Adrenal gland (tissue), 5 donors: ENCODE measurements at regions not wholly inside any gene's neighbourhood (a gene's known extent, or its start where the extent isn't known, plus 50 kb on each side); places are given as distances from the start of the nearest gene placed in this dataset.

Experiments used
- POLR2A ChIP-seq, 2 donors: fragments of 450-650 bp; IDR thresholded peaks; one replicate each; pipeline ENCODE4 v1.6.1; 2017; ENCODE audit warnings: antibody characterized with exemption in 2 of 2, mild to moderate bottlenecking in 2 of 2, moderate library complexity in 1 of 2
- TF ChIP-seq, protein P1 (sequence below), 6 experiments: fragments of 450-650 bp in 4 of 6; fragments of 200-600 bp in 2 of 6; sonication (generic) in 1 of 6; IDR thresholded peaks; 1 replicate in 5 of 6; 2 replicates in 1 of 6; pipeline versions ENCODE4 v1.5.1 to v1.8.0; 2016 to 2021; ENCODE audit warnings: antibody characterized with exemption in 6 of 6, mild to moderate bottlenecking in 2 of 6, moderate library complexity in 1 of 6
- donor health status: DM: no; HTN: no; CAD: no.

DNA sequence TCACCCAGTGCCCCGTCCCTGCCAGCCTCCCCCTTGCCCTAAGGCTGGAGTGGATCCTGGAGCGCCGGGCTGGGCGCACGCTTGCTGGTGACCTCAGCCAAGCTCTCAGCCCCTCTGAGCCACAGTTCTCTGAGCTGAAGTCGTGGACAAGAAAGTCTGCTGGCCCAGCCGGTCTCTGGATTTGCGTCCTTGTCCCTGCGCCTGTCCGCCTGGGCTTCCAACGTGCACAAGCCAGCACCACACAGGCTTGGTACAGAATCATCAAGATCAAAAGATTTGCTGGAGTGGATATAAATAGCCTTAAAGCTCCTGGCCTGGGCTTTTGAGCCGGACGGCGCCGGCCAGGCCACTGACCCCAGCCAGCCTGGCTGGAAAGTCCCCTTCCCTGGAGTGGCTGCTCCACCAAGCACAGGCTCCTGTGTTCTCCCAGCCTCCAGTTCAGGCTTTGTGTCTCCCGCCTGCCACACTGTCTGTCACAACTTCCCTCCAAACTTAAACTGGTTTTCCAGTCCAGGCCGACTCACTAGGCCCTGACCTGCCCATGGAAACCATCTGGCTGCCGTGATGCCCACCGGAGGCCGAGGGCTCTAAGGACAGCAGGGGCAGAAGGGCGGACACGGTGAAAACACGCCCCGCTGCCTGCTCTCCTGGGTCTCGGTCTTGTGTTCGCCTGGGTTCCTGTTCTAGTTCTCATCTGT is 156.2 kb downstream of the NUP210 start:
- TF ChIP-seq, protein P1, sequence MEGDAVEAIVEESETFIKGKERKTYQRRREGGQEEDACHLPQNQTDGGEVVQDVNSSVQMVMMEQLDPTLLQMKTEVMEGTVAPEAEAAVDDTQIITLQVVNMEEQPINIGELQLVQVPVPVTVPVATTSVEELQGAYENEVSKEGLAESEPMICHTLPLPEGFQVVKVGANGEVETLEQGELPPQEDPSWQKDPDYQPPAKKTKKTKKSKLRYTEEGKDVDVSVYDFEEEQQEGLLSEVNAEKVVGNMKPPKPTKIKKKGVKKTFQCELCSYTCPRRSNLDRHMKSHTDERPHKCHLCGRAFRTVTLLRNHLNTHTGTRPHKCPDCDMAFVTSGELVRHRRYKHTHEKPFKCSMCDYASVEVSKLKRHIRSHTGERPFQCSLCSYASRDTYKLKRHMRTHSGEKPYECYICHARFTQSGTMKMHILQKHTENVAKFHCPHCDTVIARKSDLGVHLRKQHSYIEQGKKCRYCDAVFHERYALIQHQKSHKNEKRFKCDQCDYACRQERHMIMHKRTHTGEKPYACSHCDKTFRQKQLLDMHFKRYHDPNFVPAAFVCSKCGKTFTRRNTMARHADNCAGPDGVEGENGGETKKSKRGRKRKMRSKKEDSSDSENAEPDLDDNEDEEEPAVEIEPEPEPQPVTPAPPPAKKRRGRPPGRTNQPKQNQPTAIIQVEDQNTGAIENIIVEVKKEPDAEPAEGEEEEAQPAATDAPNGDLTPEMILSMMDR (IDR thresholded peaks at IDR 0.05) = no peak
- TF ChIP-seq POLR2A (IDR thresholded peaks at IDR 0.05) = peak in 1 of 2 donors; percentile 22
